B cell (primary cell): ENCODE measurements at regions not wholly inside any gene's neighbourhood (a gene's known extent, or its start where the extent isn't known, plus 50 kb on each side); places are given as distances from the start of the nearest gene placed in this dataset.

Experiments
- EZH2 ChIP-seq: IDR thresholded peaks from 2 replicates; pipeline ENCODE4 v1.6.1; 2012; ENCODE audit warnings: borderline replicate concordance, low read depth, mild to moderate bottlenecking, moderate library complexity, low read length; ENCODE audit not compliant: insufficient read depth, poor library complexity, severe bottlenecking
- TF ChIP-seq, protein P1 (sequence below): fragments of 200-600 bp; IDR thresholded peaks from one replicate; pipeline ENCODE4 v1.8.0; 2022; ENCODE audit warnings: antibody characterized with exemption, mild to moderate bottlenecking

GRCh38 chr5:135091286-135091685 lies 57.3 kb upstream of the PITX1 start:
- TF ChIP-seq, protein P1, sequence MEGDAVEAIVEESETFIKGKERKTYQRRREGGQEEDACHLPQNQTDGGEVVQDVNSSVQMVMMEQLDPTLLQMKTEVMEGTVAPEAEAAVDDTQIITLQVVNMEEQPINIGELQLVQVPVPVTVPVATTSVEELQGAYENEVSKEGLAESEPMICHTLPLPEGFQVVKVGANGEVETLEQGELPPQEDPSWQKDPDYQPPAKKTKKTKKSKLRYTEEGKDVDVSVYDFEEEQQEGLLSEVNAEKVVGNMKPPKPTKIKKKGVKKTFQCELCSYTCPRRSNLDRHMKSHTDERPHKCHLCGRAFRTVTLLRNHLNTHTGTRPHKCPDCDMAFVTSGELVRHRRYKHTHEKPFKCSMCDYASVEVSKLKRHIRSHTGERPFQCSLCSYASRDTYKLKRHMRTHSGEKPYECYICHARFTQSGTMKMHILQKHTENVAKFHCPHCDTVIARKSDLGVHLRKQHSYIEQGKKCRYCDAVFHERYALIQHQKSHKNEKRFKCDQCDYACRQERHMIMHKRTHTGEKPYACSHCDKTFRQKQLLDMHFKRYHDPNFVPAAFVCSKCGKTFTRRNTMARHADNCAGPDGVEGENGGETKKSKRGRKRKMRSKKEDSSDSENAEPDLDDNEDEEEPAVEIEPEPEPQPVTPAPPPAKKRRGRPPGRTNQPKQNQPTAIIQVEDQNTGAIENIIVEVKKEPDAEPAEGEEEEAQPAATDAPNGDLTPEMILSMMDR: no peak
- TF ChIP-seq EZH2: no peak
